HFFc6 (cell line): ENCODE measurements at regions not wholly inside any gene's neighbourhood (a gene's known extent, or its start where the extent isn't known, plus 50 kb on each side); places are given as distances from the start of the nearest gene placed in this dataset.

Experiments used
- DNase-seq: peaks from one replicate; pipeline ENCODE4 v3.0.0-alpha.2; 2018
- H3K27ac Mint-ChIP-seq: 2 replicates; pipeline ENCODE4 v1.8.0; 2020; ENCODE audit warnings: mild to moderate bottlenecking, mixed read lengths
- H3K27me3 Mint-ChIP-seq: 2 replicates; pipeline ENCODE4 v1.8.0; 2021; ENCODE audit warnings: mild to moderate bottlenecking, moderate library complexity, mixed read lengths; ENCODE audit not compliant: insufficient read depth
- H3K36me3 Mint-ChIP-seq: 2 replicates; pipeline ENCODE4 v1.8.0; 2021; ENCODE audit warnings: low read depth, mixed read lengths
- H3K4me1 Mint-ChIP-seq: 2 replicates; pipeline ENCODE4 v1.8.0; 2020; ENCODE audit warnings: low read depth, mixed read lengths
- H3K4me3 Mint-ChIP-seq: 2 replicates; pipeline ENCODE4 v1.8.0; 2020; ENCODE audit warnings: mild to moderate bottlenecking, moderate library complexity, mixed read lengths
- H3K9me3 Mint-ChIP-seq: 2 replicates; pipeline ENCODE4 v1.8.0; 2020; ENCODE audit warnings: mild to moderate bottlenecking, mixed read lengths
- CTCF ChIP-seq: fragments of 200-600 bp; sonication (generic); IDR thresholded peaks from 2 replicates; pipeline ENCODE4 v1.5.0; 2021; ENCODE audit warnings: antibody characterized with exemption, mild to moderate bottlenecking

GRCh38 chr20:19824861-19825260, 66.8 kb downstream of the RIN2 start:
- TF ChIP-seq CTCF: no peak
- H3K4me1 Mint-ChIP-seq: peaks cover 63% of the 10 kb centered on the region
- DNase-seq: peak; percentile 27
- H3K4me3 Mint-ChIP-seq: no peak overlapping the region
- peaks cover 2% of the 10 kb centered on the region for H3K27me3 Mint-ChIP-seq
- no peaks in the 10 kb centered on the region for H3K9me3 Mint-ChIP-seq
- no peaks in the 10 kb centered on the region; the same call in 1 of the 2 replicates for H3K36me3 Mint-ChIP-seq
- peak overlapping the region; percentile 57 for H3K27ac Mint-ChIP-seq

- Mint-ChIP-seq H3K27ac (no peak overlapping the region), H3K4me1 (peaks cover 71% of the 10 kb centered on the region)
- no peak for DNase-seq
Measured at GRCh38 chr20:19826179-19826914, 68.3 kb downstream of the RIN2 start.

GRCh38 chr20:19827818-19828217, 69.8 kb downstream of the RIN2 start:
- peak overlapping the region; percentile 62; the same call in 1 of the 2 replicates for H3K27ac Mint-ChIP-seq
- H3K9me3 Mint-ChIP-seq: no peaks in the 10 kb centered on the region
- TF ChIP-seq CTCF: no peak
- peaks cover 2% of the 10 kb centered on the region for H3K27me3 Mint-ChIP-seq
- H3K36me3 Mint-ChIP-seq: peaks cover 6% of the 10 kb centered on the region
- no peak for DNase-seq
- peak overlapping the region; percentile 41; the same call in 1 of the 2 replicates for H3K4me3 Mint-ChIP-seq
- H3K4me1 Mint-ChIP-seq: peaks cover 59% of the 10 kb centered on the region

More at GRCh38 chr20:19826179-19826914, 68.3 kb downstream of the RIN2 start:
- Mint-ChIP-seq H3K27me3 (peaks cover 2% of the 10 kb centered on the region), H3K36me3 (peaks cover 4% of the 10 kb centered on the region), H3K4me3 (no peak overlapping the region), H3K9me3 (no peaks in the 10 kb centered on the region)
- no peak for TF ChIP-seq CTCF

- TF ChIP-seq CTCF: peak; percentile 66; the same call in 1 of the 2 replicates
- H3K4me3 Mint-ChIP-seq: peak overlapping the region; percentile 41; the same call in 1 of the 2 replicates
- peaks cover 6% of the 10 kb centered on the region for H3K36me3 Mint-ChIP-seq
- H3K27ac Mint-ChIP-seq: peak overlapping the region; percentile 62; the same call in 1 of the 2 replicates
- H3K27me3 Mint-ChIP-seq: peaks cover 2% of the 10 kb centered on the region
- H3K4me1 Mint-ChIP-seq: peaks cover 60% of the 10 kb centered on the region
- peak; percentile 68 for DNase-seq
- H3K9me3 Mint-ChIP-seq: no peaks in the 10 kb centered on the region
Measured at GRCh38 chr20:19828232-19828631, 70.2 kb downstream of the RIN2 start.

GRCh38 chr20:19830211-19830785, 72.2 kb downstream of the RIN2 start:
- TF ChIP-seq CTCF: no peak
- H3K27ac Mint-ChIP-seq: peak overlapping the region; percentile 22; the same call in 1 of the 2 replicates
- H3K27me3 Mint-ChIP-seq: no peaks in the 10 kb centered on the region; the same call in 1 of the 2 replicates
- no peak overlapping the region for H3K4me3 Mint-ChIP-seq
- peaks cover 60% of the 10 kb centered on the region for H3K4me1 Mint-ChIP-seq
- peaks cover 6% of the 10 kb centered on the region; the same call in 1 of the 2 replicates for H3K36me3 Mint-ChIP-seq
- DNase-seq: no peak
- H3K9me3 Mint-ChIP-seq: no peaks in the 10 kb centered on the region
